Activated T-cell treated with anti-CD3 and anti-CD28 coated beads, Interleukin-2, amount 50 U/mL, for 72 hours (primary cell): ENCODE measurements at regions not wholly inside any gene's neighbourhood (a gene's known extent, or its start where the extent isn't known, plus 50 kb on each side); places are given as distances from the start of the nearest gene placed in this dataset.

Source experiments
- ATAC-seq, 2 donors: fragments of 150-1000 bp; cut with Tn5 transposase; replicated peaks in 1 of 2; 2 replicates each; pipeline ENCODE4 v1.10.0; 2021; ENCODE audit warnings: moderate library complexity in 2 of 2, mild to moderate bottlenecking in 1 of 2
- DNase-seq, 2 donors: peaks; one replicate each; pipeline ENCODE4 v3.0.0; 2021 to 2022; ENCODE audit warnings: mixed read lengths in 1 of 2
- H3K27ac Mint-ChIP-seq: one replicate; pipeline ENCODE4 v1.8.0; 2022; ENCODE audit warnings: mild to moderate bottlenecking, moderate library complexity, mixed read lengths
- H3K27me3 Mint-ChIP-seq: one replicate; pipeline ENCODE4 v1.8.0; 2022; ENCODE audit warnings: low read depth, mixed read lengths
- H3K36me3 Mint-ChIP-seq, 2 donors: one replicate each; pipeline ENCODE4 v1.8.0; 2022; ENCODE audit warnings: mixed read lengths in 2 of 2, mild to moderate bottlenecking in 1 of 2; ENCODE audit not compliant: insufficient read depth in 2 of 2
- H3K4me1 Mint-ChIP-seq: one replicate; pipeline ENCODE4 v1.8.0; 2022; ENCODE audit warnings: low read depth, mixed read lengths
- H3K4me3 Mint-ChIP-seq, 2 donors: one replicate each; pipeline ENCODE4 v1.8.0; 2022; ENCODE audit warnings: mild to moderate bottlenecking in 2 of 2, mixed read lengths in 2 of 2, moderate library complexity in 2 of 2
- H3K9me3 Mint-ChIP-seq, 2 donors: one replicate each; pipeline ENCODE4 v1.8.0; 2022; ENCODE audit warnings: mixed read lengths in 2 of 2

DNA sequence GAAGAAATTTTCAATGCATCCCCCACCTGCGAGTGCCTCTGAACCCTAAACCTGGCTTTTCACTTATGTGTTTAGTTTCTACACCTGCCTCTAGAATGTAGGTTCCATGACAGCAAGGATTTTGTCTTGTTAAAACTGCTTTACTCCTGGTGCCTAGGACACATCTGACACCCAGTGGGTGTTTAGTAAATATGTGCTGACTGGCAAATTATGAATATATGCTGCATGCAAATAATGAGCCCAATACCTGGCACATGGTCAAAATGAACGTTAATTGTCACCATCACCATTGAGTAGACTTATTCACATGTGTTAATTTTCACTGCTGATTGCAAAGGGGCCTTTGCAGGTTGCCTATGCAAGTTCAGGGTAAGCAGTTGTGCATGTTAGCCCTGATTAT lies 249.9 kb upstream of the WWC1 start:
- Mint-ChIP-seq H3K27ac (no peak overlapping the region), H3K4me3 (no peak overlapping the region), H3K27me3 (no peaks in the 10 kb centered on the region), H3K4me1 (no peaks in the 10 kb centered on the region), H3K9me3 (no peaks in the 10 kb centered on the region), H3K36me3 (no peaks in the 10 kb centered on the region)
- ATAC-seq: no peak
- no peak for DNase-seq

DNA sequence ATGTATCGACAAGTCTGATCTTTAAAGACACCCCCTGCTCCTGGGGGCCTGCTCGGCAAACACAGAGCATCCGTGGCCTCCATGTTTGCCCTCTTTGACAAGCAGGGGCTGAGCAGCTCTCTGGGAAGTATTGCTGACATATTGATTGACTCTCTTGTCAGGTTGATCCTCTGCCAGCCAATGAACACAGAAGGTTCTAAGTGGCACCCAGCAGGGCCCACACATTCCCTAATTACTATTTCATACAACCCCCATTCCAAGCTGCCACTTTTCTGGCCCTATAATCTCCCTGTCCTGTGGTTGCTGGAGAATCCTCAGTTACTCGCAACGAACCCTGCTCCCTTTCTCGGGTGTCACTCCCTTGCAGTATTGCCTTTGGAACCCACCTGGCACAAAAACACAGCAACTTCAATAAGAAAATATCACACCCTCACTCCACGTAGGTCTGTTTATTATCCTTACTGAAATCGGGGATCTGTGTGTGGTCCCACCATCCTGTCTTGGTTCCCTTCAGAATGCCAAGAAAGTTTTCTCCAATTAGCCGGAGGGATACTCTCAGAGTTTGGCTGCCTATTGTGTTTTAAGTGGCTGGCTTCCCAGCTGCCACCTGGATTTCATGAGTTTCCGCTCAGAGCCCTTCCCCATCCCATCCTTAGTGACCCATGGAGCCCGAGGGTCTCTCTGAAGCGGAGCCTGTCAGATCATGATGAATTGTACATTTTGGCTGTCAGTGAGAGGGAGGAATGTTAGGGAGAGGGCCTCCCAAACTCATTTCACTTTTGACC lies 249.0 kb upstream of the WWC1 start:
- no peak for ATAC-seq
- no peak overlapping the region for H3K27ac Mint-ChIP-seq
- no peak overlapping the region for H3K4me3 Mint-ChIP-seq
- H3K27me3 Mint-ChIP-seq: no peaks in the 10 kb centered on the region
- no peaks in the 10 kb centered on the region for H3K4me1 Mint-ChIP-seq
- no peaks in the 10 kb centered on the region for H3K9me3 Mint-ChIP-seq
- no peaks in the 10 kb centered on the region for H3K36me3 Mint-ChIP-seq
- DNase-seq: no peak

DNA sequence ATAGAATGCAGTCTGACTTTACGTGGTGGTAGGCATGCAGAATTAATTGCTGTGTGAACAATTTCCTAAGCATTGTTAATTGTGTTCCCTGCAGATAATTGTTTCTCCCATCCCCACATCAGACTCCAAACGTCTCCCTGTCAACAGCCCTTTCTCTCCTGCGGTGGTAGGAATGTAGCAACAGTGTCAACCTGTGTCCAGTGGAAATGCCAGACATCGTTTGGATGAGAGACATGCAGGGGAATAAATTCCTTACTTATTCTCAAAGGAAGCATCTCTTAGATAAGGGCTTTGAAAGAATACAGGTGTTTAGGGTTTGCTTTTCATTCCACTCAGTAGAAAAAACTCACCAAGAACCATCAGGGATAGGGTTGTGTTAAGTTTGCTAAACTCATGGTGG lies 245.3 kb upstream of the WWC1 start:
- no peak overlapping the region for H3K4me3 Mint-ChIP-seq
- DNase-seq (no peak), ATAC-seq (no peak)
- no peaks in the 10 kb centered on the region for H3K36me3 Mint-ChIP-seq
- no peaks in the 10 kb centered on the region for H3K4me1 Mint-ChIP-seq
- H3K27ac Mint-ChIP-seq: no peak overlapping the region
- H3K27me3 Mint-ChIP-seq: no peaks in the 10 kb centered on the region
- no peaks in the 10 kb centered on the region for H3K9me3 Mint-ChIP-seq

GRCh38 chr5:168047043-168047668 lies 244.3 kb upstream of the WWC1 start:
- DNase-seq: peak; percentile 6 to 19
- Mint-ChIP-seq H3K36me3 (no peaks in the 10 kb centered on the region), H3K27ac (no peak overlapping the region)

GRCh38 chr5:168047669-168048111 lies 243.8 kb upstream of the WWC1 start:
- no peak overlapping the region for H3K27ac Mint-ChIP-seq
- no peak for DNase-seq
- no peaks in the 10 kb centered on the region for H3K36me3 Mint-ChIP-seq
- no peaks in the 10 kb centered on the region for H3K9me3 Mint-ChIP-seq
- no peak for ATAC-seq
- H3K4me3 Mint-ChIP-seq: no peak overlapping the region
- H3K27me3 Mint-ChIP-seq: no peaks in the 10 kb centered on the region
- no peaks in the 10 kb centered on the region for H3K4me1 Mint-ChIP-seq

More at GRCh38 chr5:168047043-168047668, 244.3 kb upstream of the WWC1 start:
- Mint-ChIP-seq H3K27me3 (no peaks in the 10 kb centered on the region), H3K4me1 (no peaks in the 10 kb centered on the region), H3K4me3 (no peak overlapping the region), H3K9me3 (no peaks in the 10 kb centered on the region)
- ATAC-seq: no peak

- Mint-ChIP-seq H3K9me3 (no peaks in the 10 kb centered on the region), H3K36me3 (no peaks in the 10 kb centered on the region), H3K4me3 (no peak overlapping the region), H3K4me1 (no peaks in the 10 kb centered on the region), H3K27me3 (no peaks in the 10 kb centered on the region), H3K27ac (no peak overlapping the region)
- no peak for ATAC-seq
- no peak for DNase-seq
These were observed 243.0 kb upstream of the WWC1 start for GRCh38 chr5:168048486-168048885.

- no peak for DNase-seq
- Mint-ChIP-seq H3K4me3 (no peak overlapping the region), H3K9me3 (peaks cover 0 to 4% of the 10 kb centered on the region in 2 donors), H3K27me3 (no peaks in the 10 kb centered on the region), H3K36me3 (no peaks in the 10 kb centered on the region), H3K27ac (no peak overlapping the region), H3K4me1 (no peaks in the 10 kb centered on the region)
- no peak for ATAC-seq
These were observed 238.8 kb upstream of the WWC1 start for GRCh38 chr5:168052686-168053085.

DNA sequence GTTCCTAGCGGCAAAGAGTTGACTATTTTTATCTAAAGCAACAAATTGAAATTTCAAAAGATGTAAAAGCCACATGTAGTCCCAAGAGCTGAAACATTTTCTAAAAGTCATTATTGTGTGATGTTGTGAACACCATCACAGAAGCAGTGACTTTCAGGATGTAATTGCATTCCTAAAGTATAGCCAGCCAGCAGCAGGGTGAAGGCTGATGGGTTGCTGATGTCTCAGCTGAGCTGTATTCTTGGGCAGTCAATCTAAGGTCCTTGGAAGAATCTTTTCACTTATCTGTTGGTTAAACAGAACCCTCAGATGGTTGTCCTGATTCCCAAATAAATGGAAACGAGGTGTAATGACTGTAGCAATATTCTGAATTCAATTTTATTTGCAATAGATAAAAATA lies 237.4 kb upstream of the WWC1 start:
- Mint-ChIP-seq H3K4me3 (no peak overlapping the region), H3K4me1 (no peaks in the 10 kb centered on the region), H3K9me3 (peaks cover 0 to 4% of the 10 kb centered on the region in 2 donors), H3K27ac (no peak overlapping the region), H3K36me3 (no peaks in the 10 kb centered on the region), H3K27me3 (no peaks in the 10 kb centered on the region)
- ATAC-seq (no peak), DNase-seq (no peak)

DNA sequence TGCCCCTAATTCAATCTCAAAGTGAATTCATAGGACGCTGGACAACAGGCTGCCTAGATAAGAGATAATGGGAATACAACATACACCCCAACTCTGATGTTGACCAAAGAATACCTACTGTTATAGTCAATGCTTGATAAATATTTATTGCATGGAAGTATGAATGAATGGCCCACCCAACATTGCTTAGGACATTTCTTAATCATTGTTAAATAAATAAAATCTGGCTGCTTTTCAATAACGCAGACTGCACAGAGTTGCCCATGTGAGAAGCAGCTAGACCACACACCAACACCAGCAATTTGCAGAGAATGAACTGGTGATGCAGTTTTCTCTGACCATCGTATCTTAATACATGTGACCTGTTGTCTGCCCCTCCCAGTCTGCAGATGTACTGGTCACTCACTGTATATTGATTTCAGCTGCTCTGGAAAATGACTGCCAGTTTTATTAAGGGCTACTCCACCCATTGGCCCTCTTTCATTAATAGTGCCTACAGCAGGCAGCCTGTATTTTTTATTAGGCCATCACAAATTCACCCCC lies 236.2 kb upstream of the WWC1 start:
- H3K27me3 Mint-ChIP-seq: no peaks in the 10 kb centered on the region
- no peak overlapping the region for H3K4me3 Mint-ChIP-seq
- ATAC-seq (no peak), DNase-seq (no peak)
- no peaks in the 10 kb centered on the region for H3K36me3 Mint-ChIP-seq
- no peaks in the 10 kb centered on the region for H3K4me1 Mint-ChIP-seq
- H3K9me3 Mint-ChIP-seq: peaks cover 0 to 4% of the 10 kb centered on the region in 2 donors
- H3K27ac Mint-ChIP-seq: no peak overlapping the region

DNA sequence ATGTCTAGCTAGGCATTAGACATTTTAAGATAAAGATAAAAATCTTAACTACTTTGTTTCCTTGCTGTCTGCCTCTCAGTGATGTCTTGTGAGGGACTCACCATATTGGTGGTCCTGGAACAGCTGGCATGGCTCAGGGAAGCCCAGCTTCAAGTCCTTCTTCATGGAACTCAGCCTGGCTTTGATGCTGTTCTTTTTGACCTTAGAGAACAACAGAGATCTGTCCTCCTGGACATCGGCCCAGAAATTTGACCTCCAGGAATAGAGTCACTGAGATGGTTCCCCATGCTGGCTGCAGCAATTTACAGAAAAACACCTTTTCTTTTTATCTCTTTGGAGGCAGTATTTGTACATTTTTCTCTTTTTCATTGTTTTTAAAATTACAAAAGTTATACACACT lies 235.5 kb upstream of the WWC1 start:
- Mint-ChIP-seq H3K27ac (no peak overlapping the region), H3K4me1 (no peaks in the 10 kb centered on the region)

DNA sequence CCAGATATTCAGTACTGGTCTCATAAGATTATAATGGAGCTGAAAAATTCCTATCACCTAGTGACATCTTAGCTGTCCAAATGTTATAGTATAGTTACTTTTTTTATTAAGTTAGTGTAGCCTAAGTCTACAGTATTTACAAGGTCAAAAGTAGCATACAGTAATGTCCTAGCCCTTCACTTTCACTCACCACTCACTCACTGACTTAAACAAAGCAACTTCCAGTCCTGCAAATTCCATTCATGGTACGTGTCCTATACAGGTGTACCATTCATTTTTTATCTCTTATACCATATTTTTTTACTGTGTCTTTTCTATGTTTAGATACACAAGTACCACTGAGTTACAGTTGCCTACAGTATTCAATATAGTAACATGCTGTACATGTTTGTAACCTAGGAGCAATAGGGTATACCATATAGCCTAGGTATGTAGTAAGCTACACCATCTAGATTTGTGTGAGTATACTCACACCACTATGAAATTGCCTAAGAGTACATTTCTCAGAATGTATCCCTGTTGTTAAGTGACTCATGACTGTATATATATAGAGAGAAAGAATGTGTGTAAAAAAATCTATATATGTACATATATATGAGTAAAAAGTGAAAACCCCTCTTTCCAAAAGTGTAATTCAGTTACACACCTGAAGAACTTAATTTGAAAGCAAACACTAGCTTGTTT lies 234.8 kb upstream of the WWC1 start:
- ATAC-seq: no peak
- no peaks in the 10 kb centered on the region for H3K4me1 Mint-ChIP-seq
- H3K9me3 Mint-ChIP-seq: peaks cover 0 to 4% of the 10 kb centered on the region in 2 donors
- H3K27me3 Mint-ChIP-seq: no peaks in the 10 kb centered on the region
- no peak overlapping the region for H3K27ac Mint-ChIP-seq
- H3K36me3 Mint-ChIP-seq: no peaks in the 10 kb centered on the region
- H3K4me3 Mint-ChIP-seq: no peak overlapping the region
- DNase-seq: no peak

More for the DNA sequence above, 235.5 kb upstream of the WWC1 start:
- Mint-ChIP-seq H3K4me3 (no peak overlapping the region), H3K36me3 (no peaks in the 10 kb centered on the region), H3K27me3 (no peaks in the 10 kb centered on the region), H3K9me3 (peaks cover 0 to 4% of the 10 kb centered on the region in 2 donors)
- DNase-seq: no peak
- no peak for ATAC-seq

GRCh38 chr5:168057905-168058304 lies 233.5 kb upstream of the WWC1 start:
- peaks cover 0 to 4% of the 10 kb centered on the region in 2 donors for H3K9me3 Mint-ChIP-seq
- no peaks in the 10 kb centered on the region for H3K36me3 Mint-ChIP-seq
- H3K27ac Mint-ChIP-seq: no peak overlapping the region
- H3K4me1 Mint-ChIP-seq: no peaks in the 10 kb centered on the region
- no peak overlapping the region for H3K4me3 Mint-ChIP-seq
- no peak for DNase-seq
- H3K27me3 Mint-ChIP-seq: no peaks in the 10 kb centered on the region
- ATAC-seq: no peak

DNA sequence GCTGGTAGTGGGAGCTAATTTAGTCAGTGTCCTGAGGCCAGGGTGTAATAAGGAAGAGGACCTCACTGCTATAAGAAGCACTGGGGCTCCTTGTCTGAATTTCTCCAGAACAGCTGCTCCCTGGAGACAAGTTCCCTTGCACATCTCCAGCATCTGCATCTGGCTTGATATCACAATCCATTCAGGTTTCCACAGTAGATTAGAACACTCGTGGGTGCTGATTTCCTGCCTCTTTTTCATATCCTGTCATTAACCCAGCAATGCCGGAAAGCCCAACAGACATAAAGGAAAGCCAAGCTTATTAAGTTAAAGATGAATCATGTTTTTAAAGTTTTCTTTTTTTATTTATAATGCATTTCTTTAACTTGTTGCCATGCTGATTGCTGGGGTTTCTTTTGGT lies 232.3 kb upstream of the WWC1 start:
- H3K27me3 Mint-ChIP-seq: no peaks in the 10 kb centered on the region
- ATAC-seq: no peak
- no peak overlapping the region for H3K4me3 Mint-ChIP-seq

More for the DNA sequence above, 232.3 kb upstream of the WWC1 start:
- Mint-ChIP-seq H3K9me3 (peaks cover 0 to 4% of the 10 kb centered on the region in 2 donors), H3K27ac (no peak overlapping the region), H3K36me3 (no peaks in the 10 kb centered on the region), H3K4me1 (no peaks in the 10 kb centered on the region)
- DNase-seq: no peak
